Rectal smooth muscle tissue (tissue), 1 donor: ENCODE measurements at regions not wholly inside any gene's neighbourhood (a gene's known extent, or its start where the extent isn't known, plus 50 kb on each side); places are given as distances from the start of the nearest gene placed in this dataset.

Experiments used
- H3K27ac ChIP-seq: one replicate; pipeline ENCODE4 v1.7.0; 2013; ENCODE audit warnings: low read depth, low read length, inconsistent platforms
- H3K27me3 ChIP-seq: one replicate; pipeline ENCODE4 v1.7.0; 2013; ENCODE audit warnings: low read length; ENCODE audit not compliant: control insufficient read depth, insufficient read depth
- H3K36me3 ChIP-seq: one replicate; pipeline ENCODE4 v1.7.0; 2013; ENCODE audit warnings: low read length; ENCODE audit not compliant: control insufficient read depth, insufficient read depth
- H3K4me1 ChIP-seq: one replicate; pipeline ENCODE4 v1.7.0; 2013; ENCODE audit warnings: low read length; ENCODE audit not compliant: control insufficient read depth, insufficient read depth
- H3K4me3 ChIP-seq: one replicate; pipeline ENCODE4 v1.7.0; 2013; ENCODE audit warnings: low read length
- H3K9ac ChIP-seq: one replicate; pipeline ENCODE4 v1.7.0; 2013; ENCODE audit warnings: low read length

- no peaks in the 10 kb centered on the region for H3K36me3 ChIP-seq
- H3K27ac ChIP-seq = no peak overlapping the region
- H3K4me1 ChIP-seq = no peaks in the 10 kb centered on the region
- H3K27me3 ChIP-seq = no peaks in the 10 kb centered on the region
- H3K9ac ChIP-seq = no peak overlapping the region
- no peak overlapping the region for H3K4me3 ChIP-seq
Measured at GRCh38 chr21:35954066-35954465, 106.3 kb downstream of the SETD4 start.

DNA sequence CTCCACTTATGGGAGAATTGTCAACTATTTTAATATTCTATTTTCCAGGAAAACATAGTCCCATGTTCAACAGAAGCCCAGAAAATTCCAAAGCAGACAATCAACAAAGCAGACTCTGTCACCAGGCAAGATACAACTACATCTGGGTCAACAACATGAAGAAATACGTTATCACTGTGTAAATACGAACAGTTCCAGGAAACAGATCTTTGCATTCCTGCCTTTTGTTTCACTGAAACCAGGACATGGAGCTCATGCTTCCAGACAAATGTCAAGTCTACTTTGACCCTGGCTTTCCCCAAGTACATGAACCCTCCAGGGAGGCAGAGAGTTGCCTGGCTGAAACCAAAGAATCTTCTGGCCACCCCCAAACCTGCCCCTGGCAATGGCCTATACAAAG is 106.7 kb downstream of the SETD4 start:
- H3K9ac ChIP-seq = no peak overlapping the region
- no peaks in the 10 kb centered on the region for H3K27me3 ChIP-seq
- H3K4me1 ChIP-seq = no peaks in the 10 kb centered on the region
- H3K4me3 ChIP-seq = no peak overlapping the region
- H3K36me3 ChIP-seq = no peaks in the 10 kb centered on the region
- H3K27ac ChIP-seq = no peak overlapping the region

- Histone ChIP-seq H3K36me3 (no peaks in the 10 kb centered on the region), H3K4me3 (no peak overlapping the region), H3K27ac (no peak overlapping the region), H3K4me1 (no peaks in the 10 kb centered on the region), H3K9ac (no peak overlapping the region), H3K27me3 (no peaks in the 10 kb centered on the region)
Measured at GRCh38 chr21:35952651-35953340, 107.5 kb downstream of the SETD4 start.

GRCh38 chr21:35948982-35949381 is 111.3 kb downstream of the SETD4 start:
- H3K27ac ChIP-seq = no peak overlapping the region
- H3K9ac ChIP-seq = no peak overlapping the region
- no peaks in the 10 kb centered on the region for H3K4me1 ChIP-seq
- H3K36me3 ChIP-seq = no peaks in the 10 kb centered on the region
- H3K27me3 ChIP-seq = no peaks in the 10 kb centered on the region
- H3K4me3 ChIP-seq = no peak overlapping the region

DNA sequence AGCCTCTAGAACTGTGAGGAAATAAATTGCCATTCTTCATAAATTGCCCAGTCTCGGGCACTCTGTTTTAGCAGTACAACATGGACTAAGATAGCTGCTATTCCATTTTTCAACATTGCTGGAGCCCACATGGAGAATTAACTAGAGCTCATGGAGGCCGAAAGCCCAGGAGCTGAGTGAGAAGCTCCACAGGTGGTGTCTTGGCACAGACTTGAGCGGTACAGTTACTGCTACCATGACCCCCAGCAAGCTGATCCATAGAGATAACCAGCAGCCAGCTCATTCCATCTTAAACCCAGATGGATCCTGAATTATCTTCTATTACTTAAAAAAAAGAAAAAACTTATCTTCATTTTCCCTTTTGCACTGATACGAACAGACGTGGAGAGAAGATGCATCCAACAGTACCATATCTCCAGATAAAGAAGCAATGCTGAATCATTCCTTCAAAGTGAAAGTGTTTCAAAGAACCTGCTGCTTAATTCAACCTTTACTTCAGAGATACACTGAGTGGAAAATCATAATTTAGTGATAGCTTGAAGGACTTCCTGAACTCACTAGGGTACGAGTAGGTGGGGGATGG is 115.1 kb downstream of the SETD4 start:
- H3K9ac ChIP-seq = no peak overlapping the region
- no peak overlapping the region for H3K4me3 ChIP-seq
- no peaks in the 10 kb centered on the region for H3K4me1 ChIP-seq
- no peak overlapping the region for H3K27ac ChIP-seq
- no peaks in the 10 kb centered on the region for H3K27me3 ChIP-seq
- H3K36me3 ChIP-seq = no peaks in the 10 kb centered on the region

- Histone ChIP-seq H3K36me3 (no peaks in the 10 kb centered on the region), H3K9ac (no peak overlapping the region), H3K27ac (no peak overlapping the region), H3K27me3 (no peaks in the 10 kb centered on the region), H3K4me3 (no peak overlapping the region), H3K4me1 (peaks cover 4% of the 10 kb centered on the region)
Measured at GRCh38 chr21:35943752-35944151, 116.6 kb downstream of the SETD4 start.

GRCh38 chr21:35942211-35943144 is 117.8 kb downstream of the SETD4 start:
- Histone ChIP-seq H3K27ac (no peak overlapping the region), H3K27me3 (no peaks in the 10 kb centered on the region), H3K9ac (no peak overlapping the region), H3K4me3 (no peak overlapping the region), H3K36me3 (no peaks in the 10 kb centered on the region), H3K4me1 (peaks cover 4% of the 10 kb centered on the region)

DNA sequence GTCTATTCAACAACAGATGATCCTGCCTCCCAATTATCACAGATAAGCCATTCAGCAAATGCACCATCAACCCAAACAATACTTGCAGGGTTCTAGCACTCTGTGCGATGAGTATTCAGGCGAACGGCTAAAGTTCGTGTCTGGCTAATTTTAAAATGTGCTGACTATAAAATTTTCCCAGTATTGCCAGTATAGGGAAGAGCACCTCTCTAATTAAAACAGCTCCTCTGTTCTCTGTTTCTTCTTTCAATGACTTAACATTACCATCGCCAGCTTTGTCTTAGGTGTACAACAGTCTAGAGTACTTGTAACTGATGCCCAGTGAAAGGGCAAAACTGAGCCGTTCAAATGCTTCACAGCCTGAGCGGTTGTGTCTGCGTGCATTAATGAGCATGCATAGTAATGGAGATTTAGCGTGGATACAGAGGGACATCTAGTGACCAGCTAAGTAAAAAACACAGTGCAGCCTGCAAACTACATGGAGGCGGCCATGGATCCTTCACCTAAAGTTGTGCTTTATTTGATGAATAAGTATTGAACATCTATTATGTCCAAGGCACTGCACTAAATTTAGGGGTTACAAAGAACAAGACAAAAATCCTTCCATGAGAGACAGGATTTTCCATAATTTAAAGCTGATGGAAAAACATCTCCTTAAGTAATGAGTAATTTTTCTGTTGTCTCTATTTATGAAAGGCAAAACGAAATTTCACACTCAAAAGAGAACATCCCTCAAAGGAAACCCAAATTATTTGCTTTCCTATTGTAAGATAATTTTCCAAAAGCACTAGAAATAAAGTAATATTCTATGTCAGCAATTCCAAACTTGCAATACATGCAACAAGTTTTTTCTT is 120.0 kb downstream of the SETD4 start:
- H3K4me1 ChIP-seq = peaks cover 4% of the 10 kb centered on the region
- H3K9ac ChIP-seq = no peak overlapping the region
- H3K36me3 ChIP-seq = no peaks in the 10 kb centered on the region
- no peak overlapping the region for H3K4me3 ChIP-seq
- H3K27ac ChIP-seq = no peak overlapping the region
- H3K27me3 ChIP-seq = no peaks in the 10 kb centered on the region

- Histone ChIP-seq H3K27ac (no peak overlapping the region), H3K9ac (no peak overlapping the region), H3K36me3 (no peaks in the 10 kb centered on the region), H3K4me1 (peaks cover 4% of the 10 kb centered on the region), H3K27me3 (no peaks in the 10 kb centered on the region), H3K4me3 (no peak overlapping the region)
Measured at GRCh38 chr21:35938446-35938845, 121.9 kb downstream of the SETD4 start.

DNA sequence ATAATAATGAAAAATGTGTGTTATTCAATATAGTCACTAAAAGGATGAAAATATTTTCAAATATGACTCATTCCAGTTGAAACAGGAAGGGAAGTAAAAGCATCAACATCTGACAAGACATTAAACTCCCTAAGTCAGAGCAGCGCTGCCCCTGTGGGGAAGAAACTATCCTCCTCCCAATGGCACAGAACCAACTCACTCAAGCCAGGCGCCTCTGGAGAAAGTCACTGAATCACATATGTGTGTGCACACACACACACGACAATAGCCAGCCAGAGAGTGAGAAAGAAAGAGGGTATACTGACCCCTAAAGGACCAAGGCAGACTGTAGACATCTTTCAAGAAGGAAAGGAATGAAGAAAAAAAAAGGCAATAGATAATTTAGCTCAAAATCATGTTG is 126.9 kb downstream of the SETD4 start:
- Histone ChIP-seq H3K4me3 (no peak overlapping the region), H3K27ac (no peak overlapping the region), H3K9ac (no peak overlapping the region), H3K27me3 (no peaks in the 10 kb centered on the region), H3K4me1 (peaks cover 8% of the 10 kb centered on the region), H3K36me3 (no peaks in the 10 kb centered on the region)

- no peak overlapping the region for H3K4me3 ChIP-seq
- peak overlapping the region; percentile 34 for H3K27ac ChIP-seq
- H3K9ac ChIP-seq = no peak overlapping the region
- no peaks in the 10 kb centered on the region for H3K27me3 ChIP-seq
- H3K4me1 ChIP-seq = peaks cover 8% of the 10 kb centered on the region
- no peaks in the 10 kb centered on the region for H3K36me3 ChIP-seq
Measured at GRCh38 chr21:35932232-35932911, 128.0 kb downstream of the SETD4 start.
